ENCODE measurements at regions not wholly inside any gene's neighbourhood (a gene's known extent, or its start where the extent isn't known, plus 50 kb on each side); places are given as distances from the start of the nearest gene placed in this dataset.

GRCh38 chr16:35732046-35732810, 2272.8 kb downstream of the TP53TG3F start:
- TF ChIP-seq CTCF (IDR thresholded peaks at IDR 0.05) (no peak), POLR2A (IDR thresholded peaks at IDR 0.05) (no peak)

Measured in right lobe of liver (tissue), 4 donors.